ENCODE measurements at regions not wholly inside any gene's neighbourhood (a gene's known extent, or its start where the extent isn't known, plus 50 kb on each side); places are given as distances from the start of the nearest gene placed in this dataset.

DNA sequence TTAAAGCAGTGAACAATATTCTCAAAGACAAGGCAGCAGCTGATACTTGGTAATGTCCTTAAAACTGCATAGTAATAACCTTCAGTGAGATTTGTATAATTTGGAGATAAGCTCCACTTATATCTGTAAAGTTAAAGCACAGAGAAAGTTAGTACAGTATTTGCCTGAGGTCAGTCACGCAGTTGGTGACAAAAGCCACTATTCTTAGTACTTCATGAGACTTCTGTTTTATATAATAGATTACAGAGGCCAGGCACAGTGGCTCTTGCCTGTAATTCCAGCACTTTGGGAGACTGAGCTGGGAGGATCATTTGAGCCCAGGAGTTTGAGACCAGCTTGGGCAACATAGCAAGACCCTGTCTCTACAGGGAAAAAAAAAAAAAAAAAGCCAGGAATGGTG lies 266.4 kb upstream of the DMRT1 start:
- H3K4me3 ChIP-seq (replicated peaks in 1 of 3; ENCODE audit: insufficient read depth in 1 of 3, low read depth in 2 of 3, low read length in 3 of 3) = no peak overlapping the region
- no peaks in the 10 kb centered on the region for H4K20me1 ChIP-seq (ENCODE audit: insufficient read depth, low read length)
- ChIA-PET CTCF (ENCODE audit: low intra/inter-chr PET ratio, low total read pairs) (no interaction called here), POLR2A (no interaction called here)
- TF ChIP-seq KLF9 (CRISPR knock-in tag; IDR thresholded peaks at IDR 0.05; ENCODE audit: low read depth) (no peak), ZFP90 (CRISPR knock-in tag; IDR thresholded peaks at IDR 0.05; ENCODE audit: borderline replicate concordance) (no peak), ZNF570 (CRISPR knock-in tag; IDR thresholded peaks at IDR 0.05; ENCODE audit: borderline replicate concordance) (no peak), FOXM1 (CRISPR knock-in tag; IDR thresholded peaks at IDR 0.05) (no peak)
- TF ChIP-seq, protein P1, sequence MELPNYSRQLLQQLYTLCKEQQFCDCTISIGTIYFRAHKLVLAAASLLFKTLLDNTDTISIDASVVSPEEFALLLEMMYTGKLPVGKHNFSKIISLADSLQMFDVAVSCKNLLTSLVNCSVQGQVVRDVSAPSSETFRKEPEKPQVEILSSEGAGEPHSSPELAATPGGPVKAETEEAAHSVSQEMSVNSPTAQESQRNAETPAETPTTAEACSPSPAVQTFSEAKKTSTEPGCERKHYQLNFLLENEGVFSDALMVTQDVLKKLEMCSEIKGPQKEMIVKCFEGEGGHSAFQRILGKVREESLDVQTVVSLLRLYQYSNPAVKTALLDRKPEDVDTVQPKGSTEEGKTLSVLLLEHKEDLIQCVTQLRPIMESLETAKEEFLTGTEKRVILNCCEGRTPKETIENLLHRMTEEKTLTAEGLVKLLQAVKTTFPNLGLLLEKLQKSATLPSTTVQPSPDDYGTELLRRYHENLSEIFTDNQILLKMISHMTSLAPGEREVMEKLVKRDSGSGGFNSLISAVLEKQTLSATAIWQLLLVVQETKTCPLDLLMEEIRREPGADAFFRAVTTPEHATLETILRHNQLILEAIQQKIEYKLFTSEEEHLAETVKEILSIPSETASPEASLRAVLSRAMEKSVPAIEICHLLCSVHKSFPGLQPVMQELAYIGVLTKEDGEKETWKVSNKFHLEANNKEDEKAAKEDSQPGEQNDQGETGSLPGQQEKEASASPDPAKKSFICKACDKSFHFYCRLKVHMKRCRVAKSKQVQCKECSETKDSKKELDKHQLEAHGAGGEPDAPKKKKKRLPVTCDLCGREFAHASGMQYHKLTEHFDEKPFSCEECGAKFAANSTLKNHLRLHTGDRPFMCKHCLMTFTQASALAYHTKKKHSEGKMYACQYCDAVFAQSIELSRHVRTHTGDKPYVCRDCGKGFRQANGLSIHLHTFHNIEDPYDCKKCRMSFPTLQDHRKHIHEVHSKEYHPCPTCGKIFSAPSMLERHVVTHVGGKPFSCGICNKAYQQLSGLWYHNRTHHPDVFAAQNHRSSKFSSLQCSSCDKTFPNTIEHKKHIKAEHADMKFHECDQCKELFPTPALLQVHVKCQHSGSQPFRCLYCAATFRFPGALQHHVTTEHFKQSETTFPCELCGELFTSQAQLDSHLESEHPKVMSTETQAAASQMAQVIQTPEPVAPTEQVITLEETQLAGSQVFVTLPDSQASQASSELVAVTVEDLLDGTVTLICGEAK (IDR thresholded peaks at IDR 0.05) = no peak
- TF ChIP-seq, protein P1 (CRISPR knock-in tag; IDR thresholded peaks at IDR 0.05) = no peak
- no peaks in the 10 kb centered on the region for H3K9me3 ChIP-seq (ENCODE audit: low read length)
- intact Hi-C loops (cut with micrococcal nuclease; ENCODE audit: unreplicated experiment) (no loop called here), in situ Hi-C loops (cut with HindIII; ENCODE audit: extremely low pct_ligation_motif_present, low pct_unique_long_range_greater_than_20kb) (loop anchor here (25.0 kb wide), 1 partner anchor 412 kb away; the partner anchor contains the start of gene DMRT3)
- no peaks in the 10 kb centered on the region for H3K79me2 ChIP-seq (ENCODE audit: insufficient read depth, low read length)
- DNase-seq (ENCODE audit: low spot score) = no peak
- H3K9ac ChIP-seq (ENCODE audit: insufficient read depth, low read depth, low read length) = no peak overlapping the region
- no peak for FAIRE-seq
- H3K27ac ChIP-seq (ENCODE audit: extremely low read length, insufficient read depth, low read length) = no peak overlapping the region
- H3K4me1 ChIP-seq (ENCODE audit: insufficient read depth, low read length) = no peaks in the 10 kb centered on the region
- H3K27me3 ChIP-seq (ENCODE audit: control insufficient read depth in 1 of 2, insufficient read depth in 2 of 2, low read length in 2 of 2) = no peaks in the 10 kb centered on the region
- no peak for ATAC-seq
- no peak overlapping the region for H3K4me2 ChIP-seq (ENCODE audit: low read depth, low read length)
- no peak overlapping the region for H2AFZ ChIP-seq (ENCODE audit: low read length)
- no peaks in the 10 kb centered on the region for H3K36me3 ChIP-seq (replicated peaks in 1 of 2; ENCODE audit: control insufficient read depth in 1 of 2, insufficient read depth in 2 of 2, low read length in 2 of 2)
- 67% methylated on average over 1 of the region's 1 CpG for WGBS (ENCODE audit: low lambda C conversion rate)
- no TSS peak for BruUV-seq (replicated peaks)

All from HepG2 (cell line).